ENCODE measurements at regions not wholly inside any gene's neighbourhood (a gene's known extent, or its start where the extent isn't known, plus 50 kb on each side); places are given as distances from the start of the nearest gene placed in this dataset.
A peak's percentile ranks its signal among the peaks of the same experiment; 100 is the strongest.

DNA sequence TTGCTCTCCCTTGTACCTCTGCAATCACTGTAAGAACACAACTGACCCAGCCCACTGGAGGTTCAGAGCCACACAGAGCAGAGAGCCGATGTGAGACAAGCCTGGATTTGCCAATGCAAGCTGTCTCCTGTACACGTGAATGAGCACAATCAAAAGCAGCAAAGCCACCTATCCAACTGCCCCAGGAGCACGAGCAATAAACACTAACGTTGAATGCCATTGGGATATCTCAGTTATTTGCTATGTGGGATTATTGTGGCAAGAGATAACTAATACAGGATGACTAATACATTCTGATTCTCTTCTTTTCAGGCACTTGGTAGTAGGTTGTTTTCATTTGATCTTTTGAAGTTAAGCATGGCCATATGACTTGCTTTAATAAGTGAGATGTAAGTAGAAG is 85.2 kb upstream of the FAM216B start:
- Histone ChIP-seq H3K79me2 (ENCODE audit: insufficient read depth) (no peaks in the 10 kb centered on the region), H3K4me1 (ENCODE audit: control insufficient read depth in 1 of 2, insufficient read depth in 2 of 2, low read depth in 1 of 2, low read length in 1 of 2) (no peaks in the 10 kb centered on the region), H2AFZ (ENCODE audit: low read depth) (peak overlapping the region; percentile 24; the same call in 1 of the 2 replicates), H3F3A (replicated peaks; ENCODE audit: insufficient read depth) (no peaks in the 10 kb centered on the region), H3K4me2 (no peak overlapping the region; the same call in 1 of the 2 replicates), H3K9me3 (no peaks in the 10 kb centered on the region), H4K20me1 (ENCODE audit: insufficient read depth) (no peaks in the 10 kb centered on the region), H3K36me3 (replicated peaks in 1 of 2; ENCODE audit: control insufficient read depth in 1 of 2, insufficient read depth in 2 of 2, low read length in 1 of 2) (no peaks in the 10 kb centered on the region), H3K4me3 (ENCODE audit: low read depth in 2 of 2, low read length in 1 of 2) (no peak overlapping the region), H3K27me3 (ENCODE audit: insufficient read depth) (no peaks in the 10 kb centered on the region), H3K9me2 (no peaks in the 10 kb centered on the region), H3K27ac (ENCODE audit: low read depth in 2 of 2, low read length in 1 of 2) (peak overlapping the region in 1 of 2 experiments; percentile 10; a peak in 1 of 4 replicates), H3K9ac (no peak overlapping the region)
- POLR2A ChIA-PET = no interaction called here
- CTCF ChIA-PET = interaction anchor here (1.2 kb wide), 1 partner anchor 101 kb away, joined by 3 read pairs; no protein-coding TSS in a partner anchor
- TF ChIP-seq RAD21 (IDR thresholded peaks at IDR 0.05; ENCODE audit: low read length) (no peak), FOSL2 (IDR thresholded peaks at IDR 0.05; ENCODE audit: borderline replicate concordance, low read depth) (peak; percentile 71), TCF12 (IDR thresholded peaks at IDR 0.05) (peak; percentile 34; the same call in 1 of the 2 replicates)
- TF ChIP-seq, protein P1, sequence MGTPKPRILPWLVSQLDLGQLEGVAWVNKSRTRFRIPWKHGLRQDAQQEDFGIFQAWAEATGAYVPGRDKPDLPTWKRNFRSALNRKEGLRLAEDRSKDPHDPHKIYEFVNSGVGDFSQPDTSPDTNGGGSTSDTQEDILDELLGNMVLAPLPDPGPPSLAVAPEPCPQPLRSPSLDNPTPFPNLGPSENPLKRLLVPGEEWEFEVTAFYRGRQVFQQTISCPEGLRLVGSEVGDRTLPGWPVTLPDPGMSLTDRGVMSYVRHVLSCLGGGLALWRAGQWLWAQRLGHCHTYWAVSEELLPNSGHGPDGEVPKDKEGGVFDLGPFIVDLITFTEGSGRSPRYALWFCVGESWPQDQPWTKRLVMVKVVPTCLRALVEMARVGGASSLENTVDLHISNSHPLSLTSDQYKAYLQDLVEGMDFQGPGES (IDR thresholded peaks at IDR 0.05; ENCODE audit: low read depth, low read length) = no peak
- no peak for DNase-seq
- 18% methylated on average over 4 of the region's 4 CpGs for WGBS (ENCODE audit: low lambda C conversion rate)

DNA sequence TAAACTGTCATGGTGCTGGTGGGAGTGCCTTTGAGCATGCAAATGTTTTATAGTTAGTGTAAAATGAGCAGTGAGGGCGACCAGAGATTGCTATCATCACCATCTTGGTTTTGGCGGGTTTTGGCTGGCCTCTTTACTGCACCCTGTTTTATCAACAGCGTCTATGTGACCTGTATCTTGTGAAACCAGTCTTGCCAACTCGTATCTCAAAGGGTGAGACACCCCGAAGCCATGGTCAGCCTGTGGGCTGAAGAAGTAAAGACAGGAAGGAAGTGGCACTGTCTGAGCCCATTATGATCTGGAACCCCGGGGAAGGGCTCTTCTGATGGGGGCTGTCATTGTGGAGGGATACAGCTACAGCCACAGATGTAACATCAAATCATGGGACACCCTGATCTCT is 81.5 kb upstream of the FAM216B start:
- POLR2A ChIA-PET = no interaction called here
- Histone ChIP-seq H3K79me2 (ENCODE audit: insufficient read depth) (no peaks in the 10 kb centered on the region), H3K27ac (ENCODE audit: low read depth in 2 of 2, low read length in 1 of 2) (no peak overlapping the region), H3K9ac (no peak overlapping the region), H2AFZ (ENCODE audit: low read depth) (no peak overlapping the region), H3K9me2 (no peaks in the 10 kb centered on the region), H3K27me3 (ENCODE audit: insufficient read depth) (no peaks in the 10 kb centered on the region), H3K4me1 (ENCODE audit: control insufficient read depth in 1 of 2, insufficient read depth in 2 of 2, low read depth in 1 of 2, low read length in 1 of 2) (no peaks in the 10 kb centered on the region), H4K20me1 (ENCODE audit: insufficient read depth) (no peaks in the 10 kb centered on the region), H3F3A (replicated peaks; ENCODE audit: insufficient read depth) (no peaks in the 10 kb centered on the region), H3K9me3 (no peaks in the 10 kb centered on the region), H3K36me3 (replicated peaks in 1 of 2; ENCODE audit: control insufficient read depth in 1 of 2, insufficient read depth in 2 of 2, low read length in 1 of 2) (no peaks in the 10 kb centered on the region), H3K4me3 (ENCODE audit: low read depth in 2 of 2, low read length in 1 of 2) (no peak overlapping the region), H3K4me2 (no peak overlapping the region)
- WGBS (ENCODE audit: low lambda C conversion rate) = 56% methylated on average over 6 of the region's 6 CpGs
- DNase-seq = no peak
- TF ChIP-seq ELF1 (IDR thresholded peaks at IDR 0.05) = no peak
- no peak for TF ChIP-seq POLR2AphosphoS5 (IDR thresholded peaks at IDR 0.05; ENCODE audit: low read depth, low read length)
- TF ChIP-seq YY1 (IDR thresholded peaks at IDR 0.05; ENCODE audit: low read depth) = no peak
- TF ChIP-seq PBX3 (IDR thresholded peaks at IDR 0.05) = no peak
- TF ChIP-seq, protein P2, sequence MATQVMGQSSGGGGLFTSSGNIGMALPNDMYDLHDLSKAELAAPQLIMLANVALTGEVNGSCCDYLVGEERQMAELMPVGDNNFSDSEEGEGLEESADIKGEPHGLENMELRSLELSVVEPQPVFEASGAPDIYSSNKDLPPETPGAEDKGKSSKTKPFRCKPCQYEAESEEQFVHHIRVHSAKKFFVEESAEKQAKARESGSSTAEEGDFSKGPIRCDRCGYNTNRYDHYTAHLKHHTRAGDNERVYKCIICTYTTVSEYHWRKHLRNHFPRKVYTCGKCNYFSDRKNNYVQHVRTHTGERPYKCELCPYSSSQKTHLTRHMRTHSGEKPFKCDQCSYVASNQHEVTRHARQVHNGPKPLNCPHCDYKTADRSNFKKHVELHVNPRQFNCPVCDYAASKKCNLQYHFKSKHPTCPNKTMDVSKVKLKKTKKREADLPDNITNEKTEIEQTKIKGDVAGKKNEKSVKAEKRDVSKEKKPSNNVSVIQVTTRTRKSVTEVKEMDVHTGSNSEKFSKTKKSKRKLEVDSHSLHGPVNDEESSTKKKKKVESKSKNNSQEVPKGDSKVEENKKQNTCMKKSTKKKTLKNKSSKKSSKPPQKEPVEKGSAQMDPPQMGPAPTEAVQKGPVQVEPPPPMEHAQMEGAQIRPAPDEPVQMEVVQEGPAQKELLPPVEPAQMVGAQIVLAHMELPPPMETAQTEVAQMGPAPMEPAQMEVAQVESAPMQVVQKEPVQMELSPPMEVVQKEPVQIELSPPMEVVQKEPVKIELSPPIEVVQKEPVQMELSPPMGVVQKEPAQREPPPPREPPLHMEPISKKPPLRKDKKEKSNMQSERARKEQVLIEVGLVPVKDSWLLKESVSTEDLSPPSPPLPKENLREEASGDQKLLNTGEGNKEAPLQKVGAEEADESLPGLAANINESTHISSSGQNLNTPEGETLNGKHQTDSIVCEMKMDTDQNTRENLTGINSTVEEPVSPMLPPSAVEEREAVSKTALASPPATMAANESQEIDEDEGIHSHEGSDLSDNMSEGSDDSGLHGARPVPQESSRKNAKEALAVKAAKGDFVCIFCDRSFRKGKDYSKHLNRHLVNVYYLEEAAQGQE (IDR thresholded peaks at IDR 0.05; ENCODE audit: low read depth, low read length) = no peak
- TF ChIP-seq FOXJ3 (CRISPR knock-in tag; IDR thresholded peaks at IDR 0.05) = no peak
- TF ChIP-seq TCF12 (IDR thresholded peaks at IDR 0.05) = no peak
- no peak for TF ChIP-seq EP300 (IDR thresholded peaks at IDR 0.05; ENCODE audit: borderline replicate concordance in 1 of 2, low read depth in 1 of 2, low read length in 1 of 2)
- TF ChIP-seq FOXM1 (IDR thresholded peaks at IDR 0.05; ENCODE audit: low read depth) = no peak
- TF ChIP-seq SIN3A (IDR thresholded peaks at IDR 0.05; ENCODE audit: borderline replicate concordance, low read depth, low read length) = no peak
- TF ChIP-seq TAF1 (IDR thresholded peaks at IDR 0.05; ENCODE audit: borderline replicate concordance, low read depth, low read length) = no peak
- TF ChIP-seq NFIC (IDR thresholded peaks at IDR 0.05; ENCODE audit: borderline replicate concordance) = no peak
- TF ChIP-seq RCOR1 (IDR thresholded peaks at IDR 0.05; ENCODE audit: low read length) = no peak
- no peak for TF ChIP-seq JUND (IDR thresholded peaks at IDR 0.05)
- TF ChIP-seq, protein P1 (IDR thresholded peaks at IDR 0.05; ENCODE audit: low read depth, low read length) = no peak
- TF ChIP-seq MEF2A (IDR thresholded peaks at IDR 0.05; ENCODE audit: borderline replicate concordance, low read depth) = no peak
- no peak for TF ChIP-seq SMC3 (IDR thresholded peaks at IDR 0.05; ENCODE audit: low read depth, low read length)
- no peak for TF ChIP-seq RFX5 (IDR thresholded peaks at IDR 0.05; ENCODE audit: low read length)
- TF ChIP-seq USF2 (IDR thresholded peaks at IDR 0.05; ENCODE audit: borderline replicate concordance, low read depth, low read length) = no peak
- CTCF ChIA-PET = no interaction called here
